Pancreas (tissue), 10 donors: ENCODE measurements at regions not wholly inside any gene's neighbourhood (a gene's known extent, or its start where the extent isn't known, plus 50 kb on each side); places are given as distances from the start of the nearest gene placed in this dataset.

ENCODE experiments used
- ATAC-seq, 4 donors: fragments of 200-7000 bp; cut with Tn5 transposase; one replicate each; pipeline versions ENCODE4 v1.8.0 to v1.9.1; 2020; ENCODE audit warnings: mild to moderate bottlenecking in 4 of 4, moderate library complexity in 4 of 4
- DNase-seq, 6 donors: peaks; one replicate each; pipeline ENCODE4 v3.0.0-alpha.2; 2020
- FAIRE-seq: peaks from 2 replicates; lab custom pipeline; 2012; peaks lifted over from hg19 to GRCh38; lab: Jason Lieb, UNC
- H3K27ac ChIP-seq, 4 donors: fragments of 200-600 bp; sonication (generic); 1 replicate in 3 of 4; 2 replicates in 1 of 4; pipeline versions ENCODE4 v1.5.0 to v1.8.0; 2020
- H3K27me3 ChIP-seq, 4 donors: fragments of 200-600 bp; one replicate each; pipeline ENCODE4 v1.8.0; 2021
- H3K36me3 ChIP-seq, 3 donors: fragments of 200-600 bp; sonication (generic) in 1 of 3; one replicate each; pipeline versions ENCODE4 v1.5.0 to v1.8.0; 2020 to 2021
- H3K4me1 ChIP-seq, 3 donors: fragments of 200-600 bp; one replicate each; pipeline ENCODE4 v1.8.0; 2021
- H3K4me3 ChIP-seq, 4 donors: fragments of 200-600 bp; sonication (generic) in 2 of 4; one replicate each; pipeline versions ENCODE4 v1.5.0 to v1.8.0; 2020 to 2021
- H3K9me3 ChIP-seq, 4 donors: fragments of 200-600 bp; one replicate each; pipeline ENCODE4 v1.8.0; 2021
- WGBS, 2 donors: extraction: QIAGEN DNeasy Blood & Tissue Kit; methylation state at CpG; one replicate each; pipeline ENCODE4 v1.1.7; 2013; 5-methylcytosine and 5-hydroxymethylcytosine counted together
- intact Hi-C, 3 donors: fragments of 100-400 bp; cut with DNase I; formaldehyde crosslinking; loops; one replicate each; pipeline versions ENCODE4 v1.11.1 to v1.14.2; 2022
- TF ChIP-seq, protein P1 (sequence below), 4 donors: fragments of 200-600 bp; sonication (generic) in 3 of 4; IDR thresholded peaks; one replicate each; pipeline versions ENCODE4 v1.5.0 to v1.8.0; 2021; ENCODE audit warnings: antibody characterized with exemption in 4 of 4
- donor health status: healthy with polysubstance abuse.
- donor health status: DM: no; HTN: no; CAD: no; lungs with moderate emphysema.
- donor health status: DM: no; HTN: no; CAD: no.
- donor health status: control.
- donor health status: control.
- donor health status: Bipolar disorder and iron deficiency.
- donor health status: DM: yes; HTN: yes; CAD: no.
- donor health status: DM: no; HTN: no; CAD: no.
- donor health status: DM: no; HTN: no; CAD: no.
- donor health status: DM: yes; HTN: yes; CAD: no.

DNA sequence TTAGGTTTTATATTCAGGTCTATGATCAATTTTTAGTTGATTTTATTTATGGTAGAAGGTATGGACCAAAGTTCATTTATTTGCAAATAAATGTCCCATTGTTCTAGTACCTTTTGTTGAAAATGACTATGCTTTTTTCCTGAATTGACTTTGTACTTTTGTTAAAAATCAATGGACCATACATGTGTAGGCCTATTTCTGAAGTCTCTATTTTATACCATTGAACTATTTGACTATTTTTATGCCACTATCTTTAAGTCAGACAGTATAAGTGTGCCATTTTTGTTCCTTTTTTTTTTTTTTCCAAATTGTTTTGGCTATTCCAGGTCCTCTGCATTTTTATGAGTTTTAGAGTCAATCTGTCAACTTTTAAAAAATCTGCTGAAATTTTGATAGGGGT is 73.6 kb upstream of the UGP2 start:
- FAIRE-seq (no peak), ATAC-seq (no peak), DNase-seq (no peak)
- H3K27me3 ChIP-seq = no peaks in the 10 kb centered on the region
- H3K4me3 ChIP-seq = no peak overlapping the region
- H3K9me3 ChIP-seq = no peaks in the 10 kb centered on the region
- no peaks in the 10 kb centered on the region for H3K4me1 ChIP-seq
- intact Hi-C loops = no loop called here
- no peaks in the 10 kb centered on the region for H3K36me3 ChIP-seq
- H3K27ac ChIP-seq = no peak overlapping the region
- TF ChIP-seq, protein P1, sequence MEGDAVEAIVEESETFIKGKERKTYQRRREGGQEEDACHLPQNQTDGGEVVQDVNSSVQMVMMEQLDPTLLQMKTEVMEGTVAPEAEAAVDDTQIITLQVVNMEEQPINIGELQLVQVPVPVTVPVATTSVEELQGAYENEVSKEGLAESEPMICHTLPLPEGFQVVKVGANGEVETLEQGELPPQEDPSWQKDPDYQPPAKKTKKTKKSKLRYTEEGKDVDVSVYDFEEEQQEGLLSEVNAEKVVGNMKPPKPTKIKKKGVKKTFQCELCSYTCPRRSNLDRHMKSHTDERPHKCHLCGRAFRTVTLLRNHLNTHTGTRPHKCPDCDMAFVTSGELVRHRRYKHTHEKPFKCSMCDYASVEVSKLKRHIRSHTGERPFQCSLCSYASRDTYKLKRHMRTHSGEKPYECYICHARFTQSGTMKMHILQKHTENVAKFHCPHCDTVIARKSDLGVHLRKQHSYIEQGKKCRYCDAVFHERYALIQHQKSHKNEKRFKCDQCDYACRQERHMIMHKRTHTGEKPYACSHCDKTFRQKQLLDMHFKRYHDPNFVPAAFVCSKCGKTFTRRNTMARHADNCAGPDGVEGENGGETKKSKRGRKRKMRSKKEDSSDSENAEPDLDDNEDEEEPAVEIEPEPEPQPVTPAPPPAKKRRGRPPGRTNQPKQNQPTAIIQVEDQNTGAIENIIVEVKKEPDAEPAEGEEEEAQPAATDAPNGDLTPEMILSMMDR (IDR thresholded peaks at IDR 0.05) = no peak

GRCh38 chr2:63769915-63770314 is 71.8 kb upstream of the UGP2 start:
- Histone ChIP-seq H3K27ac (no peak overlapping the region), H3K9me3 (no peaks in the 10 kb centered on the region), H3K4me1 (no peaks in the 10 kb centered on the region), H3K4me3 (no peak overlapping the region), H3K27me3 (no peaks in the 10 kb centered on the region), H3K36me3 (no peaks in the 10 kb centered on the region)
- FAIRE-seq (no peak), DNase-seq (no peak), ATAC-seq (no peak)
- WGBS, 2 donors = 75 to 83% methylated on average over 3 of the region's 3 CpGs
- intact Hi-C loops = no loop called here
- TF ChIP-seq, protein P1 (IDR thresholded peaks at IDR 0.05) = no peak

DNA sequence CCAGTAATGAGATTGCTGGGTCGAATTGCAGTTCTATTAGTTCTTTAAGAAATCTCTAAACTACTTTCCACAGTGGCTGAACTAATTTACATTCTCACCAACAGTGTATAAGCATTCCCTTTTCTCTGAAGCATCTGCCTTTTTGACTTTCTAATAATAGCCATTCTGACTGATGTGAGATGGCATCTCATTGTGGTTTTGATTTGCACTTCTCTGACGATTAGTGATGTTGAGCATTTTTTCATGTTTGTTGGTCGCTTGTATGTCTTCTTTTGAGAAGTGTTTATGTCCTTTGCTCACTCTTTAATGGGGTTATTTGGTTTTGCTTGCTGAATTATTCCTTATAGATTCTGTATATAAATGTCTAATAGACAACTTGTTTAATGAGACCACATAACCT is 69.6 kb upstream of the UGP2 start:
- H3K36me3 ChIP-seq = no peaks in the 10 kb centered on the region
- no peaks in the 10 kb centered on the region for H3K9me3 ChIP-seq
- DNase-seq (no peak), ATAC-seq (no peak), FAIRE-seq (no peak)
- TF ChIP-seq, protein P1 (IDR thresholded peaks at IDR 0.05) = no peak
- no peaks in the 10 kb centered on the region for H3K27me3 ChIP-seq
- intact Hi-C loops = no loop called here
- no peak overlapping the region for H3K4me3 ChIP-seq
- no peaks in the 10 kb centered on the region for H3K4me1 ChIP-seq
- H3K27ac ChIP-seq = no peak overlapping the region
- 86 to 94% methylated on average over 3 of the region's 3 CpGs for WGBS, 2 donors

DNA sequence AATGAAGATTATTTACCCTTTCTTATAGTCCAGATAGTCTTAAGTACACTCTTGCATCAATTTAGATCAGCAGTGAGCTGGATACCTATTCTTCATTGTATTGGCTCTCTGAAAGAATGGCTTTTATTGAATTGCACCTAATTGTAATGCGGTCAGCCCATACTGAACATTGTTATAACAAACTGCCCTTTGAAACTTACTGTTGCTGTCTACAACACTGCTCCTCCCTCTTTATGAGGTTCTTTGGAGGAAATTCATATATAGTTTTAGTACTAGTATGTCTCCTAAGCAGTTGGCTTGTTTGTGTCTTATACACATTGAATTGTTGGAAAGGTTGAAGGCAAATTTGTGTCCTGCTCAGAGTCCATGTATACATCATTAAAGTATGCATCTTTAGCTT is 66.5 kb upstream of the UGP2 start:
- H3K4me1 ChIP-seq = no peaks in the 10 kb centered on the region
- 93 to 97% methylated on average over 1 of the region's 1 CpG for WGBS, 2 donors
- H3K9me3 ChIP-seq = no peaks in the 10 kb centered on the region
- H3K36me3 ChIP-seq = no peaks in the 10 kb centered on the region
- intact Hi-C loops = no loop called here
- DNase-seq (no peak), ATAC-seq (no peak), FAIRE-seq (no peak)
- no peaks in the 10 kb centered on the region for H3K27me3 ChIP-seq
- no peak overlapping the region for H3K27ac ChIP-seq
- TF ChIP-seq, protein P1 (IDR thresholded peaks at IDR 0.05) = no peak
- H3K4me3 ChIP-seq = no peak overlapping the region

DNA sequence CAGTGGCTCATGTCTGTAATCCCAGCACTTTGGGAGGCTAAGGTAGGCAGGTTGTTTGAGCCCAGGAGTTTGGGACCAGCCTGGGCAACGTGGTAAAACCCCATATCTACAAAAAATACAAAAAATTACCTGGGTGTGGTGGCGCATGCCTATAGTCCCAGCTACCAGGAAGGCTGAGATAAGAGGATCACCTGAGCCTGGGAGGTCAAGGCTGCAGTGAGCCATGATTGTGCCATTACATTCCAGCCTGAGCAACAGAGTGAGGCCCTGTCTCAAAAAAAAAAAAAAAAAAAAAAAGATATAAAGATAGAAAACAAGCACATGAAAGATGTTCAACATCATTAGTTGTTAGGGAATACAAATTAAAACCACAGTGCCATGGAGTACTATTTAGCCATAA is 65.3 kb upstream of the UGP2 start:
- ATAC-seq = no peak
- Histone ChIP-seq H3K27me3 (no peaks in the 10 kb centered on the region), H3K4me1 (no peaks in the 10 kb centered on the region), H3K4me3 (no peak overlapping the region), H3K27ac (no peak overlapping the region), H3K36me3 (no peaks in the 10 kb centered on the region), H3K9me3 (no peaks in the 10 kb centered on the region)
- no peak for FAIRE-seq
- intact Hi-C loops = no loop called here
- TF ChIP-seq, protein P1 (IDR thresholded peaks at IDR 0.05) = no peak
- DNase-seq = no peak
- 90 to 96% methylated on average over 2 of the region's 2 CpGs for WGBS, 2 donors
